Breast epithelium (tissue), 4 donors: ENCODE measurements at regions not wholly inside any gene's neighbourhood (a gene's known extent, or its start where the extent isn't known, plus 50 kb on each side); places are given as distances from the start of the nearest gene placed in this dataset.

Experiments used
- DNase-seq, 2 donors: peaks; one replicate each; pipeline ENCODE4 v3.0.0-alpha.2; 2019; ENCODE audit warnings: low spot score in 2 of 2
- H3K27ac ChIP-seq, 2 donors: fragments of 200-600 bp; sonication (generic) in 1 of 2; one replicate each; pipeline ENCODE4 v1.5.1; 2016 to 2019; ENCODE audit warnings: mild to moderate bottlenecking in 1 of 2
- H3K27me3 ChIP-seq, 2 donors: fragments of 200-600 bp; sonication (generic) in 1 of 2; one replicate each; pipeline versions ENCODE4 v1.5.1 to v1.6.0; 2017 to 2019; ENCODE audit warnings: control low read depth in 1 of 2, mild to moderate bottlenecking in 1 of 2
- H3K36me3 ChIP-seq: fragments of 200-600 bp; one replicate; pipeline ENCODE4 v1.5.1; 2019
- H3K4me1 ChIP-seq, 2 donors: fragments of 200-600 bp; sonication (generic); one replicate each; pipeline ENCODE4 v1.5.1; 2016 to 2019; ENCODE audit warnings: control low read depth in 1 of 2
- H3K4me3 ChIP-seq, 3 donors: fragments of 200-600 bp; sonication (generic); 1 replicate in 2 of 3; 2 replicates in 1 of 3; pipeline ENCODE4 v1.5.1; 2016 to 2019; ENCODE audit warnings: mild to moderate bottlenecking in 3 of 3, moderate library complexity in 2 of 3
- H3K9me3 ChIP-seq, 2 donors: fragments of 200-600 bp; sonication (generic) in 1 of 2; one replicate each; pipeline ENCODE4 v1.5.1; 2016 to 2019; ENCODE audit warnings: control low read depth in 1 of 2
- POLR2A ChIP-seq: fragments of 450-650 bp; IDR thresholded peaks from one replicate; pipeline ENCODE4 v1.6.1; 2016; ENCODE audit warnings: antibody characterized with exemption, mild to moderate bottlenecking, moderate library complexity
- POLR2AphosphoS5 ChIP-seq, 3 donors: sonication (generic); formaldehyde crosslinking; IDR thresholded peaks; one replicate each; pipeline ENCODE4 v1.6.1; 2017; ENCODE audit warnings: antibody characterized with exemption in 3 of 3
- intact Hi-C: fragments of 100-400 bp; cut with DNase I; formaldehyde crosslinking; loops from one replicate; pipeline ENCODE4 v1.15.1; 2023; ENCODE audit warnings: low total_unique reads
- TF ChIP-seq, protein P1 (sequence below), 3 donors: fragments of 450-650 bp; IDR thresholded peaks; one replicate each; pipeline ENCODE4 v1.5.1; 2016 to 2017; ENCODE audit warnings: antibody characterized with exemption in 3 of 3, mild to moderate bottlenecking in 3 of 3, moderate library complexity in 3 of 3

GRCh38 chrX:10744007-10744406, 123.6 kb upstream of the MID1 start:
- no peak overlapping the region for H3K4me3 ChIP-seq
- no peaks in the 10 kb centered on the region for H3K36me3 ChIP-seq
- no peak for DNase-seq
- intact Hi-C loops: no loop called here
- TF ChIP-seq, protein P1, sequence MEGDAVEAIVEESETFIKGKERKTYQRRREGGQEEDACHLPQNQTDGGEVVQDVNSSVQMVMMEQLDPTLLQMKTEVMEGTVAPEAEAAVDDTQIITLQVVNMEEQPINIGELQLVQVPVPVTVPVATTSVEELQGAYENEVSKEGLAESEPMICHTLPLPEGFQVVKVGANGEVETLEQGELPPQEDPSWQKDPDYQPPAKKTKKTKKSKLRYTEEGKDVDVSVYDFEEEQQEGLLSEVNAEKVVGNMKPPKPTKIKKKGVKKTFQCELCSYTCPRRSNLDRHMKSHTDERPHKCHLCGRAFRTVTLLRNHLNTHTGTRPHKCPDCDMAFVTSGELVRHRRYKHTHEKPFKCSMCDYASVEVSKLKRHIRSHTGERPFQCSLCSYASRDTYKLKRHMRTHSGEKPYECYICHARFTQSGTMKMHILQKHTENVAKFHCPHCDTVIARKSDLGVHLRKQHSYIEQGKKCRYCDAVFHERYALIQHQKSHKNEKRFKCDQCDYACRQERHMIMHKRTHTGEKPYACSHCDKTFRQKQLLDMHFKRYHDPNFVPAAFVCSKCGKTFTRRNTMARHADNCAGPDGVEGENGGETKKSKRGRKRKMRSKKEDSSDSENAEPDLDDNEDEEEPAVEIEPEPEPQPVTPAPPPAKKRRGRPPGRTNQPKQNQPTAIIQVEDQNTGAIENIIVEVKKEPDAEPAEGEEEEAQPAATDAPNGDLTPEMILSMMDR (IDR thresholded peaks at IDR 0.05): no peak
- TF ChIP-seq POLR2AphosphoS5 (IDR thresholded peaks at IDR 0.05) (no peak), POLR2A (no peak)
- H3K9me3 ChIP-seq: no peaks in the 10 kb centered on the region
- no peaks in the 10 kb centered on the region for H3K4me1 ChIP-seq
- no peak overlapping the region for H3K27ac ChIP-seq
- peaks cover 0 to 14% of the 10 kb centered on the region in 2 donors for H3K27me3 ChIP-seq

DNA sequence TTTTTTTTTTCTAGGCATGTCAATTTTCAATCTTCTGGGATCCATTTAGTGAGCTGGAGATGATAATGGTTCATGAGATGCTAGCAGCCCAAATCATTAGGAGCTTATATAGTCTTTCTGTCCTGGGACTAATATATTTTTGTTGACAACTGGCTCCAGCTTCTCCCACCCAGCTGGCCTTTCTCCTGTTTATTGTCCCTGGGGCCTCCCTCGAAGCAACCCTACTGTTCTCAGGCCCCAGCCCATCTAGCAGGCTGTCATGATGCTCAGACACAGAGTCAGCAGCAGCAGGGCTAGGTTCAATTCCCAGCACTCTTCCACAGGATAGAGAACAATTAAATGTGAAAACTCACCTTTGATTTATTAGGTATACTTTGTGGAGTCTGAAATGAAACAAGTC, 127.6 kb upstream of the MID1 start:
- intact Hi-C loops: no loop called here
- H3K4me1 ChIP-seq: no peaks in the 10 kb centered on the region
- TF ChIP-seq POLR2AphosphoS5 (IDR thresholded peaks at IDR 0.05) (no peak), POLR2A (no peak)
- TF ChIP-seq, protein P1 (IDR thresholded peaks at IDR 0.05): no peak
- H3K27me3 ChIP-seq: peaks cover 0 to 29% of the 10 kb centered on the region in 2 donors
- no peaks in the 10 kb centered on the region for H3K36me3 ChIP-seq
- DNase-seq: no peak
- H3K27ac ChIP-seq: no peak overlapping the region
- H3K4me3 ChIP-seq: no peak overlapping the region
- H3K9me3 ChIP-seq: no peaks in the 10 kb centered on the region

DNA sequence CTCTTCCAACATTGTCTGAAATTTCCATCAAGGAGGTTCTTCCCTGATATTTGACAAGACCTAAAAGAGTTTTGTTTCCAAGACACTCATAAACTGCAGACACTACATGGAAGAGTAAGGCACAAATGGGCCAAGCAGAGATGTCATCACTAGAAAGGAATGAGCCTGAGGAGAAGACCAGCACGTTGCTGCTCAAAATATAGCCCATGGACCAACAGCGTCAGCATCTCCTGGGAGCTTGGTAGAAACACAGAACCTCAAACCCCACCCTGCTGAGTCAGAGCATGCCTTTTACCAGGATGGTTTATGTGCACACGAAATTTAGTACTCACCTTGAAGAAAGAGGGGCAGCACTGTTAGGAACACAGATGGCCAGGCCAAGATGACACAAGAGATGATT, 128.7 kb upstream of the MID1 start:
- Histone ChIP-seq H3K4me3 (no peak overlapping the region), H3K9me3 (no peaks in the 10 kb centered on the region), H3K27ac (no peak overlapping the region), H3K27me3 (peaks cover 0 to 29% of the 10 kb centered on the region in 2 donors), H3K36me3 (no peaks in the 10 kb centered on the region), H3K4me1 (no peaks in the 10 kb centered on the region)
- TF ChIP-seq POLR2A (no peak), POLR2AphosphoS5 (IDR thresholded peaks at IDR 0.05) (no peak)
- TF ChIP-seq, protein P1 (IDR thresholded peaks at IDR 0.05): no peak
- intact Hi-C loops: no loop called here
- DNase-seq: no peak

DNA sequence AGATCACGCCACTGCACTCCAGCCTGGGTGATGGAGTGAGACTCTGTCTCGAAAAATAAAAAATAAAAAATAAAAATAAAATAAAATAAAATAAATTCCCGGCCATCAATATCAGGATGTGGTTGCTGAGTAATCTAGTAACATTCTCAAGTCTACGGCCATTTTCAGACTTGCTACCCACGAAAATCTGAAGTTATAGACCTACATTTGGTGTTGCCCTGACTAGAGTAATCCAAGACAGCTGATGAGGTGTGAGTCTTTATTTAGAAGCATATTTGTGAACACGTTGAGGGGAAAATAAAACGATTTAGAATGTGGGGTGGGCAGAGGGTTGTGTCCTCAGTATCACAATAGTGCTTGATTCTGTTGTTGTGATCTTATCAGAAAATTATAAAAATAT, 130.2 kb upstream of the MID1 start:
- DNase-seq: no peak
- TF ChIP-seq, protein P1 (IDR thresholded peaks at IDR 0.05): no peak
- no peak for TF ChIP-seq POLR2AphosphoS5 (IDR thresholded peaks at IDR 0.05)
- TF ChIP-seq POLR2A: no peak
- Histone ChIP-seq H3K36me3 (no peaks in the 10 kb centered on the region), H3K4me1 (no peaks in the 10 kb centered on the region), H3K27ac (no peak overlapping the region), H3K4me3 (no peak overlapping the region), H3K27me3 (peaks cover 0 to 26% of the 10 kb centered on the region in 2 donors), H3K9me3 (no peaks in the 10 kb centered on the region)
- intact Hi-C loops: no loop called here

DNA sequence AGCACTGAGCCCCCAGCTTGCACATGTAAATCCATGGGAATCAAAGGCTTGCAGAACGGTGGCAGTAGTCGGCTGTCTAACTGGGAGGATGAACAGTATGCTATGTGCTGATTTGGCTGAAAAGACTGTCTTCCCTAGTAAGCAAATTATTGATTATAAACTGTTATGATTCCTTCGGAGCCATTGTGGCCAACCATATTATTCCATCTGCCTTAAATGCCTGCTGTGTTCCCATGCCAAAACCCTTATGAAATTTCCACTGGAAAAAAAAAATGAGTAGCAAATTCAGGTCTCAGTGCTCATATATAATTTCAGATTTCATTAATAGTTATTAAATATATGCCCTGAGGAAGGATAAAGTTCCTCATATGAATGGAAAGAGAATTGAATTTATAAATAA, 132.7 kb upstream of the MID1 start:
- Histone ChIP-seq H3K4me1 (no peaks in the 10 kb centered on the region), H3K36me3 (no peaks in the 10 kb centered on the region), H3K27me3 (peaks cover 0 to 26% of the 10 kb centered on the region in 2 donors), H3K4me3 (no peak overlapping the region), H3K27ac (no peak overlapping the region), H3K9me3 (no peaks in the 10 kb centered on the region)
- TF ChIP-seq, protein P1 (IDR thresholded peaks at IDR 0.05): no peak
- TF ChIP-seq POLR2AphosphoS5 (IDR thresholded peaks at IDR 0.05): no peak
- no peak for TF ChIP-seq POLR2A
- DNase-seq: no peak
- intact Hi-C loops: no loop called here
